IPS-20b (cell line): ENCODE measurements at regions not wholly inside any gene's neighbourhood (a gene's known extent, or its start where the extent isn't known, plus 50 kb on each side); places are given as distances from the start of the nearest gene placed in this dataset.
"Not testable (repeated sequence)": the region's sequence is repeated elsewhere in the genome, so short reads cannot be mapped to it uniquely, and the experiment has no call there.

Experiments
- H3K27ac ChIP-seq: one replicate; pipeline ENCODE4 v1.5.1; 2013; ENCODE audit warnings: low read length
- H3K27me3 ChIP-seq: 2 replicates; pipeline ENCODE4 v1.6.1; 2013; ENCODE audit warnings: mild to moderate bottlenecking, low read length, inconsistent platforms; ENCODE audit not compliant: insufficient read depth
- H3K36me3 ChIP-seq: 2 replicates; pipeline ENCODE4 v1.6.1; 2013; ENCODE audit warnings: low read depth, mild to moderate bottlenecking, inconsistent platforms, low read length, moderate library complexity; ENCODE audit not compliant: insufficient read depth
- H3K4me1 ChIP-seq: 2 replicates; pipeline ENCODE4 v1.6.1; 2013; ENCODE audit warnings: mild to moderate bottlenecking, control low read depth, inconsistent platforms, low read length, moderate library complexity; ENCODE audit not compliant: insufficient read depth
- H3K4me3 ChIP-seq: 2 replicates; pipeline ENCODE4 v1.5.1; 2013; ENCODE audit warnings: mild to moderate bottlenecking, low read length, inconsistent platforms
- H3K9ac ChIP-seq: 2 replicates; pipeline ENCODE4 v1.6.1; 2013; ENCODE audit warnings: low read depth, mild to moderate bottlenecking, inconsistent platforms, low read length, moderate library complexity
- H3K9me3 ChIP-seq: 2 replicates; pipeline ENCODE4 v1.6.1; 2013; ENCODE audit warnings: mild to moderate bottlenecking, low read depth, low read length, inconsistent platforms; ENCODE audit not compliant: insufficient read depth

DNA sequence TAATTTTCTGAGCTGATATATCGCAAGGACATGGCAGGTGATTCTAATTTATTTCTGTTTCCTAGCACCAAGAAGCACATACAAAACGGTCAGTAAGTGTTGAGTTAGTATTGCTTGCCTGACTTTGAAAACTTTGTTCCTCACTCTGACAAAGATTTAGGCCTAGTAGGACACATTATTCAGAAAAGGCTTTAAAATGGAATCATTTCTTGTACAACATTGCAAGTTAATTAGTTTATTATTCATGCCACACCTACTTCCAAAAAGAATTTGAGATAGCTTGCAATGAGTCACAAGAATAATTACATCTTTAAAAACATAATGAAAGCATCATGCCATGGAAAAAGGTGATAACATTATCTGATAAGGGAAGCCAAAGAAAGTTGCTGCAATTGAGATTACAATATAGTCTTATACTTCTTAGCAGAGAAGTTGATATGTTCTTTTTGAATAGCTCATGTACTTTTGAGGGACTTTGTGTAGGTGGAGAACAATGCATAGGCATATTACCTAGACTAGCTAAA, 474.2 kb downstream of the KLF5 start:
- H3K36me3 ChIP-seq, result no peaks in the 10 kb centered on the region
- H3K9me3 ChIP-seq, result no peaks in the 10 kb centered on the region
- no peaks in the 10 kb centered on the region for H3K27me3 ChIP-seq
- no peak overlapping the region for H3K9ac ChIP-seq
- no peak overlapping the region for H3K27ac ChIP-seq
- no peaks in the 10 kb centered on the region for H3K4me1 ChIP-seq
- no peak overlapping the region for H3K4me3 ChIP-seq

DNA sequence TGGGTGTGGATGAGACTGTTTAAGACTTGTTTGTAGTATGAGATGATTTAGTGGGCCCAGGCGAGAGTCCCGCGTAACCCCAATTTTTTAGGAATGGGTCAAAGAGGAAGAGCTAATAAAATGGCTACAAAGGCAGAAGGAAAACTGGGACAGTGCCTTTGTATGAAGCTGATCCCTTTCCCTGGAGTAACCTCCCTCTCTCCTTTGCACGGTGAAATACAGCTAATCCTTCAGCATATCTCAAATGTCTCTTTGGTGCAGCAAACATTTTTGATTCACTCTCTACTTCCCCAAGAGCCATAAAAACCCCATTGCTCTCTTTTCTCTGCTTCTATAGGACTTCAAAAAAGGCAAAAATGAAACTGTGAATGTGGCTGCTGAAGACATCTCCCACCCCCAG, 473.8 kb downstream of the KLF5 start:
- H3K27ac ChIP-seq, result no peak overlapping the region
- no peaks in the 10 kb centered on the region for H3K27me3 ChIP-seq
- H3K4me3 ChIP-seq, result no peak overlapping the region
- H3K36me3 ChIP-seq, result no peaks in the 10 kb centered on the region
- no peaks in the 10 kb centered on the region for H3K4me1 ChIP-seq
- no peak overlapping the region for H3K9ac ChIP-seq
- no peaks in the 10 kb centered on the region for H3K9me3 ChIP-seq

GRCh38 chr13:73531014-73531413, 472.2 kb downstream of the KLF5 start:
- H3K27ac ChIP-seq, result no peak overlapping the region
- no peak overlapping the region for H3K4me3 ChIP-seq
- H3K27me3 ChIP-seq, result no peaks in the 10 kb centered on the region
- H3K36me3 ChIP-seq, result no peaks in the 10 kb centered on the region
- no peaks in the 10 kb centered on the region for H3K9me3 ChIP-seq
- no peaks in the 10 kb centered on the region for H3K4me1 ChIP-seq
- H3K9ac ChIP-seq, result no peak overlapping the region

DNA sequence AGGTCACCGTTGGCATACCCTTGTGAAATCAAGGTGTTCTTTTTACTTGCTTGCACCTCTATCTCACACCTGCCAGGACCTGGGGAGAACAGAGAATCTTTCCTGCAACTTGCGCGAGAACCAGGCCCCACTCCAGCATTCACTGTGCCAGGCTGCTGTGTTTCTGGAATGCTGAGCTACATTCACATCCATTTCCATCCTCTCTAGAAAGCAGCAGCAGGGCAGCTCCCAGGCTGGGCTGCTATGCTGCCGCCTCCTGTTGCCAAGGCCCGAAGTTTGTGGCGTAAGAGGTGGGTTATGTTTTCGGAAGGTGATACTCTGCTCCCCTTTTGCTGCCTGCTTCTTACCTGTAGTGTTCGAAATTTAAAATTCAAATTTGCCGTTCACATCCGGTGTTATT, 464.1 kb downstream of the KLF5 start:
- no peak overlapping the region for H3K4me3 ChIP-seq
- no peaks in the 10 kb centered on the region for H3K27me3 ChIP-seq
- H3K4me1 ChIP-seq, result peaks cover 9% of the 10 kb centered on the region
- no peak overlapping the region for H3K9ac ChIP-seq
- H3K36me3 ChIP-seq, result no peaks in the 10 kb centered on the region
- H3K9me3 ChIP-seq, result no peaks in the 10 kb centered on the region
- H3K27ac ChIP-seq, result no peak overlapping the region

- H3K27ac ChIP-seq, result no peak overlapping the region
Measured at GRCh38 chr13:73521985-73522524, 463.2 kb downstream of the KLF5 start.

DNA sequence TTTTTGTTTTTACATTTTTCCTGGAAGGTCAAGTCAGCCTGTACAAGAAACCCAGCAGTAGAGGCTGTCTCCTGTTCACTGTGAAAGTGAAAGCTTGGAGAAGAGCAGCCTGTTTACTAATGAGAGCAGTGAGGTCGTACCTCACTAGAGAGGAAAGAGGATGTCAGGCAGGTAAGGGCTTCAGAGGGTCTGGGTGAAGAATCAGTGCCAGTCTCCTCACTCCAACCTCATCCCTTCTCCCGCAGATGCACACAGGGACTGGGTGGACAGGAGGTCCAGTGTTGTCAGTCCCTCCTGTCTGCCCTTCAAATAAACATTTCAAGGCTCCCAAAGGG, 462.5 kb downstream of the KLF5 start:
- Histone ChIP-seq H3K4me1 (peaks cover 24% of the 10 kb centered on the region), H3K27ac (no peak overlapping the region), H3K4me3 (no peak overlapping the region), H3K9me3 (no peaks in the 10 kb centered on the region), H3K27me3 (no peaks in the 10 kb centered on the region), H3K36me3 (no peaks in the 10 kb centered on the region), H3K9ac (no peak overlapping the region)

More at GRCh38 chr13:73521985-73522524, 463.2 kb downstream of the KLF5 start:
- Histone ChIP-seq H3K4me1 (peaks cover 16% of the 10 kb centered on the region), H3K9me3 (no peaks in the 10 kb centered on the region), H3K9ac (no peak overlapping the region), H3K4me3 (no peak overlapping the region), H3K36me3 (no peaks in the 10 kb centered on the region), H3K27me3 (no peaks in the 10 kb centered on the region)

DNA sequence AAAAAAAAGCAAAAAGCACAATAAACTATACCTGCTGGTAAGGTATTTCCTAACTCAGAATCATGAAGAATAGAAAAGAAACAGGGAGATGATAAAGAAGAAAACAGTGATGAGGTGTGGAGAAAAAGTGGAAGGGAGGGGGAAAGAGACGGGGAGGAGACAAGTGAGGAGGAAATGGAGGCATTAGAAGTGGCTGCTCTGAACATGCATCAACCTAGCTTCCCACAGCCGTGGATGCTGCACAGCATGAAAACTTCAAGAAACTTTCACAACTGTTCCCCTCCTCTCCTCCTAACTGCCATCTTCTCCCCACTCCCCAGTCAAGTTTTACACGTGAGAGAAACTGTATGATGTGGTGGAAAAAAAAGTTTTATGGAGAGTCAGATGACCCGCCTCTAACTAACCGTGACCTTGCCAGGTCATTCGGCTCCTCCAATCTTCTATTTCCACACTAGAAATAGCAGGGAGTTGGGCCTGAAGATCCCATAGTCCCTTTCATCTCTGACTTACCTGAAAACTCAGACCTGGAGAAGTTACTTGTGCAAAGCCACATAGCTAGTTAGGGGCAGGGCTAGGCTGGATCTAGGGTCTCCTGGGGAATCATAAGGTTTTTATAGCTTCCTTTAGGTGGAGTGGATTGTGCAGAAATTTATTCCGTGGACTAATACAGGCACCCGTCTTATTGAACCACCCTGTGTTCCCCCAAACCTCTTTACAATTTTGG, 461.9 kb downstream of the KLF5 start:
- H3K27ac ChIP-seq, result no peak overlapping the region
- peaks cover 24% of the 10 kb centered on the region for H3K4me1 ChIP-seq
- H3K9ac ChIP-seq, result no peak overlapping the region
- H3K4me3 ChIP-seq, result no peak overlapping the region
- H3K9me3 ChIP-seq, result no peaks in the 10 kb centered on the region
- no peaks in the 10 kb centered on the region for H3K27me3 ChIP-seq
- H3K36me3 ChIP-seq, result no peaks in the 10 kb centered on the region

GRCh38 chr13:73520135-73520534, 461.3 kb downstream of the KLF5 start:
- not testable (repeated sequence) for H3K27ac ChIP-seq, H3K9ac ChIP-seq, H3K27me3 ChIP-seq, H3K4me3 ChIP-seq, H3K36me3 ChIP-seq, H3K9me3 ChIP-seq
- H3K4me1 ChIP-seq, result peaks cover 24% of the 10 kb centered on the region

GRCh38 chr13:73519396-73520116, 460.8 kb downstream of the KLF5 start:
- Histone ChIP-seq H3K36me3 (no peaks in the 10 kb centered on the region), H3K27ac (no peak overlapping the region), H3K9ac (no peak overlapping the region), H3K4me1 (peaks cover 24% of the 10 kb centered on the region), H3K27me3 (no peaks in the 10 kb centered on the region), H3K4me3 (no peak overlapping the region), H3K9me3 (no peaks in the 10 kb centered on the region)

DNA sequence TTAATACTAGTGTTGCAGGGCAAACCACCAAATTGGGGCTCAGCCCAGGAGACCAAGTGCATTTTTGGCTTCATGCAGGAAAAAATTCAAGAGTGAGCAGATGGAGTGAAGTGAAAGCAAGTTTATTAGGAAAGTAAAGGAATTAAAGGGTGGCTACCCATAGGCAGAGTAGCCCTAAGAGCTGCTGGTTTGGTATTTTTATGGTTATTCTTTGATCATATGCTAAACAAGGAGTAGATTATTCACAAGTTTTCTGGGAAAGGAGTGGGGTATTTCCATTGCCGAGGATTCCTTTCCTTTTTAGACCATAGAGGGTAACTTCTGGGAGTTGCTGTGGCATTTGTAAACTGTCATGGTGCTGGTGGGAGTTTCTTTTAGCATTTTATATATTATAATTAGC, 459.0 kb downstream of the KLF5 start:
- H3K27ac ChIP-seq, result no peak overlapping the region
- peaks cover 24% of the 10 kb centered on the region for H3K4me1 ChIP-seq
- H3K36me3 ChIP-seq, result no peaks in the 10 kb centered on the region
- H3K27me3 ChIP-seq, result no peaks in the 10 kb centered on the region
- no peak overlapping the region for H3K9ac ChIP-seq
- no peaks in the 10 kb centered on the region for H3K9me3 ChIP-seq
- H3K4me3 ChIP-seq, result no peak overlapping the region

GRCh38 chr13:73516731-73517130, 457.9 kb downstream of the KLF5 start:
- peaks cover 24% of the 10 kb centered on the region for H3K4me1 ChIP-seq

DNA sequence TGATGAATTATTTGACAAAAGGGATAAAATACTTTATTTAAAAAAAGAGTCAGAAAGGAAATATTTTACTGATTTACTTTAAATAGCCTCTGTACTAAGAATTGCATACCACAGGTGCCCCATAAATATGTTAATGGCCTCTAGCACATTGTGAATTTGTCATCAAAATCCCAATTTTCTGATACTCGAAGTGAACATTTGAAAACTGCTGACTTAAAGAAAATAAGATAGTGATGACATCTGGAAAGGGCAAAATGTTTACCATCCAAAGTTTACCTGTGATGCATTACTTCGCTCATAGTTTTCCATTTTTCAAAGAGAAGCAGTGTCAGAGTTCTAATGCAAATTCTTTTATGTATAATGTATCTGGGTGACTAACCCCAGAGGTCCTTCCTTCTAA, 455.4 kb downstream of the KLF5 start:
- Histone ChIP-seq H3K4me1 (peaks cover 17% of the 10 kb centered on the region), H3K27me3 (no peaks in the 10 kb centered on the region)

More at GRCh38 chr13:73516731-73517130, 457.9 kb downstream of the KLF5 start:
- H3K27ac ChIP-seq, result no peak overlapping the region
- H3K9me3 ChIP-seq, result no peaks in the 10 kb centered on the region
- H3K36me3 ChIP-seq, result no peaks in the 10 kb centered on the region
- no peak overlapping the region for H3K9ac ChIP-seq
- no peaks in the 10 kb centered on the region for H3K27me3 ChIP-seq
- no peak overlapping the region for H3K4me3 ChIP-seq

More for the DNA sequence above, 455.4 kb downstream of the KLF5 start:
- no peak overlapping the region for H3K4me3 ChIP-seq
- H3K9ac ChIP-seq, result no peak overlapping the region
- no peak overlapping the region for H3K27ac ChIP-seq
- H3K9me3 ChIP-seq, result no peaks in the 10 kb centered on the region
- no peaks in the 10 kb centered on the region for H3K36me3 ChIP-seq
